Parathyroid adenoma (tissue), 2 donors: ENCODE measurements at regions not wholly inside any gene's neighbourhood (a gene's known extent, or its start where the extent isn't known, plus 50 kb on each side); places are given as distances from the start of the nearest gene placed in this dataset.

Experiments used
- H2AFZ ChIP-seq: fragments of 300-600 bp; sonication (generic); one replicate; pipeline ENCODE4 v1.7.0; 2017; ENCODE audit warnings: antibody characterized with exemption, mild to moderate bottlenecking
- H3K27ac ChIP-seq: fragments of 300-600 bp; sonication (generic); one replicate; pipeline ENCODE4 v1.7.0; 2017
- H3K27me3 ChIP-seq: fragments of 300-600 bp; sonication (generic); one replicate; pipeline ENCODE4 v1.7.0; 2017; ENCODE audit warnings: low read length; ENCODE audit not compliant: control insufficient read depth, insufficient read depth
- H3K36me3 ChIP-seq: fragments of 300-600 bp; sonication (generic); one replicate; pipeline ENCODE4 v1.7.0; 2017; ENCODE audit warnings: low read length; ENCODE audit not compliant: control insufficient read depth, insufficient read depth
- H3K4me1 ChIP-seq: fragments of 300-600 bp; sonication (generic); one replicate; pipeline ENCODE4 v1.7.0; 2017; ENCODE audit warnings: control low read depth
- H3K4me2 ChIP-seq: fragments of 300-600 bp; sonication (generic); one replicate; pipeline ENCODE4 v1.7.0; 2017; ENCODE audit warnings: low read length
- H3K4me3 ChIP-seq: fragments of 300-600 bp; sonication (generic); one replicate; pipeline ENCODE4 v1.7.0; 2017; ENCODE audit warnings: low read depth, low read length
- H3K79me2 ChIP-seq: fragments of 300-600 bp; sonication (generic); one replicate; pipeline ENCODE4 v1.7.0; 2017; ENCODE audit warnings: control low read depth
- H3K9ac ChIP-seq: fragments of 300-600 bp; sonication (generic); one replicate; pipeline ENCODE4 v1.7.0; 2017; ENCODE audit warnings: mild to moderate bottlenecking
- H3K9me3 ChIP-seq: fragments of 300-600 bp; sonication (generic); one replicate; pipeline ENCODE4 v1.7.0; 2017; ENCODE audit warnings: low read length; ENCODE audit not compliant: control insufficient read depth
- CTCF ChIP-seq: fragments of 300-600 bp; sonication (generic); IDR thresholded peaks from one replicate; pipeline ENCODE4 v1.7.0; 2017; ENCODE audit warnings: antibody characterized with exemption, mild to moderate bottlenecking
- donor health status: primary hyperparathyroidism.

DNA sequence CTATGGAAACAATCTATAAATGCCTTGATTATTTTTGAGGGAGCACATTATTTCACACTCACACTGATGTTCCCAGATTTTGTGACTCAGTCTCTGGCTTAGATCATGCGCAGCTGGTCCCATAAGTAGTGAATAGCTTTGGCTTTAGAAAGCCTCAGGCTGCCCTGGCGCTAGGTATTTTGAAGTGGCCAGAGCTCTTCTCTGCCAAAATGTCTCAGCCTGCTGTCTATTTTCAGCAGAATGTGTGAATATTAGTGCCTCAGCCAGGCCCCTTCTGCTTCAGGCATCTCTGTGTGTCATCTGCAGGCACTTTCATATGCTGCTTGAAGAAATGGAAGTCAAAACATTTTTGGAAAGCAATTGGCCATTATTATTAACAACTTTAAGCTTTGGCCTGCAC, 931.0 kb upstream of the INTU start:
- Histone ChIP-seq H3K36me3 (no peaks in the 10 kb centered on the region), H3K79me2 (no peaks in the 10 kb centered on the region), H3K27ac (no peak overlapping the region), H3K4me1 (no peaks in the 10 kb centered on the region), H3K9ac (no peak overlapping the region), H3K9me3 (no peaks in the 10 kb centered on the region), H3K4me2 (no peak overlapping the region), H3K27me3 (no peaks in the 10 kb centered on the region), H2AFZ (no peak overlapping the region), H3K4me3 (no peak overlapping the region)
- TF ChIP-seq CTCF: no peak

DNA sequence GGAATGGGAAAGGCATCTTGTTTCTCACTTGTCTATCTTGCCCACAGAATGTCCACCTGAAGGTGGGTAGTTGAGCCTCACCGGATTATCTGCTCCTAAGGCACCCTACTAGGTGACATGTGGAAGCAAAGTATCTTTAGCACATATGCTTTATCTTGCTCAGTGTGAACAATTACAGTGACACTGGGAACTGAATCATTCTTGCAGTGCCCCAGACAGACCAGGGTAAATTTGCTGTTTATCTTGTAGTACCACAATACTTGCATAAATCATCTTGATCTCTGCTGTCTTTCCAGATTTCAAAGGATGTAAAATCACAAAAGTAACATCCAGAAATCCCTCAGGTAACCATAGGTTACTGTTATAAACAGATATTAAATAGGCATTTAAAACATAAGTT, 930.0 kb upstream of the INTU start:
- no peak overlapping the region for H3K4me3 ChIP-seq

GRCh38 chr4:126705266-126705665, 927.5 kb upstream of the INTU start:
- no peaks in the 10 kb centered on the region for H3K27me3 ChIP-seq
- H3K9me3 ChIP-seq: no peaks in the 10 kb centered on the region
- H3K4me3 ChIP-seq: no peak overlapping the region
- no peak for TF ChIP-seq CTCF
- no peaks in the 10 kb centered on the region for H3K79me2 ChIP-seq
- H3K4me1 ChIP-seq: no peaks in the 10 kb centered on the region
- no peak overlapping the region for H3K4me2 ChIP-seq
- H2AFZ ChIP-seq: no peak overlapping the region
- H3K27ac ChIP-seq: no peak overlapping the region
- H3K36me3 ChIP-seq: no peaks in the 10 kb centered on the region
- no peak overlapping the region for H3K9ac ChIP-seq

More for the DNA sequence above, 930.0 kb upstream of the INTU start:
- Histone ChIP-seq H2AFZ (no peak overlapping the region), H3K4me2 (no peak overlapping the region), H3K79me2 (no peaks in the 10 kb centered on the region), H3K36me3 (no peaks in the 10 kb centered on the region), H3K27me3 (no peaks in the 10 kb centered on the region), H3K4me1 (no peaks in the 10 kb centered on the region), H3K9me3 (no peaks in the 10 kb centered on the region), H3K9ac (no peak overlapping the region), H3K27ac (no peak overlapping the region)
- no peak for TF ChIP-seq CTCF

DNA sequence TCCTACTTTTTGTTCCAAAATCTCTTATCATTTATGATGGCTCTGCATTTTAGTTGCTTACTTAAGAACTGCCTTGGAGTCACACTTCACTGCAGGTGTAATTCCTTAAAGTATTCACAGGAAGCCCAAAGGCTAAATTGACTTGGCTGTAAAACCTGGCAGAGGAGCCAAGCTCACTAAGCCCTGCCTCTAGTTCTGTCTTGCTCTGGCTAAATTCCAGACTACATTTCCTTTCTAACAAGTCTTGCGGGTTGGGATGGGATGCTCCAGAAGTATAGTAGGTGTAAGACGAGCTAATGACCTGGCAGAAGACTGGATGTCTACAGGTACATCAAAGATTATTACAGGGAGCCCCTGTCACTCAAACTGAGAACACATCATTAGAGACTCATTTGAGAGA, 924.0 kb upstream of the INTU start:
- Histone ChIP-seq H3K4me1 (no peaks in the 10 kb centered on the region), H3K27me3 (no peaks in the 10 kb centered on the region), H3K9me3 (no peaks in the 10 kb centered on the region), H3K27ac (no peak overlapping the region), H3K4me2 (no peak overlapping the region), H2AFZ (no peak overlapping the region), H3K79me2 (no peaks in the 10 kb centered on the region), H3K36me3 (no peaks in the 10 kb centered on the region), H3K4me3 (no peak overlapping the region), H3K9ac (no peak overlapping the region)
- TF ChIP-seq CTCF: no peak

DNA sequence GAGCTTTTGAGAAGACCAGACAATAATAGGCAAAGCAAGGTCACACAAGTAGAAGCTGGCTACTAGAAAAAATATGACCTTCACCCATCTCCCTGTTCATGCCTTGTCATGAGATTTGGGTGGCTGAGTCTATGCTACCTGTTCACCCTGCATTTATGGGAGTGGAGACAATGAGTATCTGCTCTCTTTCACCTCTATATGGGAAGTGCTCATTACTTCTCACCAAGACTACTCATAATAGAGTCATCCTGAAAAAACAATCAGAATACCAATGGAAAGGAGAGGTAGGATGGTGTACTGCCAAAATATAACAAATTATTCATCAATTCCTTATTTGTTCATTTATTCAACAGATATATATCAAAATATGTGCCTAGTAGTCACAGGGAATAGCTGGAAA, 921.8 kb upstream of the INTU start:
- Histone ChIP-seq H3K9me3 (no peaks in the 10 kb centered on the region), H3K27ac (no peak overlapping the region), H3K4me3 (no peak overlapping the region), H3K36me3 (no peaks in the 10 kb centered on the region), H3K27me3 (no peaks in the 10 kb centered on the region), H3K4me2 (no peak overlapping the region), H3K79me2 (no peaks in the 10 kb centered on the region), H3K4me1 (no peaks in the 10 kb centered on the region), H3K9ac (no peak overlapping the region), H2AFZ (no peak overlapping the region)
- TF ChIP-seq CTCF: no peak
